Ovary (tissue), 3 donors: ENCODE measurements at regions not wholly inside any gene's neighbourhood (a gene's known extent, or its start where the extent isn't known, plus 50 kb on each side); places are given as distances from the start of the nearest gene placed in this dataset.
"Not testable (repeated sequence)": the region's sequence is repeated elsewhere in the genome, so short reads cannot be mapped to it uniquely, and the experiment has no call there.

Source experiments
- POLR2A ChIP-seq: fragments of 450-650 bp; IDR thresholded peaks from one replicate; pipeline ENCODE4 v1.6.1; 2017; ENCODE audit warnings: antibody characterized with exemption, mild to moderate bottlenecking, moderate library complexity
- TF ChIP-seq, protein P1 (sequence below), 3 donors: fragments of 450-650 bp in 2 of 3; fragments of 200-600 bp in 1 of 3; IDR thresholded peaks; one replicate each; pipeline versions ENCODE4 v1.5.1 to v1.8.0; 2016 to 2022; ENCODE audit warnings: antibody characterized with exemption in 3 of 3, mild to moderate bottlenecking in 1 of 3
- donor health status: DM: no; HTN: no; CAD: no.

DNA sequence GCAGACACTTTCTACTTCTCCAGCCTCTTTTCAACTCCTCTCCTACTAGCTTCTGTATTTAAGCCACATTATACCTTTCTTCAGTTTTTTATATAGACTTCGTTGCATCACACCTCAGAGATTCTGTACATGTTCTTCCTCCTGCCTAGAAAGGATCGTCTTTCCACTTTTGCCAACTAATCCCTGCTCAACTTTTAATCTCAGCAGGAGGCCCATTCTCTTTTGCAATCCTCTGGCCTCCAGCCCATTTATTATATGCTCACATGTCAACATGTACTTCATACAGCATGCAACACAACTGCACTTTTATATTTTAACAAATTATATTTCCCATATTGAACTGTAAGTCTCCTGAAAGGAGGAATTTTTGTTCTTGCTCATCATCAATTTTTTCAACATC is 476.5 kb upstream of the SMIM31 start:
- TF ChIP-seq, protein P1, sequence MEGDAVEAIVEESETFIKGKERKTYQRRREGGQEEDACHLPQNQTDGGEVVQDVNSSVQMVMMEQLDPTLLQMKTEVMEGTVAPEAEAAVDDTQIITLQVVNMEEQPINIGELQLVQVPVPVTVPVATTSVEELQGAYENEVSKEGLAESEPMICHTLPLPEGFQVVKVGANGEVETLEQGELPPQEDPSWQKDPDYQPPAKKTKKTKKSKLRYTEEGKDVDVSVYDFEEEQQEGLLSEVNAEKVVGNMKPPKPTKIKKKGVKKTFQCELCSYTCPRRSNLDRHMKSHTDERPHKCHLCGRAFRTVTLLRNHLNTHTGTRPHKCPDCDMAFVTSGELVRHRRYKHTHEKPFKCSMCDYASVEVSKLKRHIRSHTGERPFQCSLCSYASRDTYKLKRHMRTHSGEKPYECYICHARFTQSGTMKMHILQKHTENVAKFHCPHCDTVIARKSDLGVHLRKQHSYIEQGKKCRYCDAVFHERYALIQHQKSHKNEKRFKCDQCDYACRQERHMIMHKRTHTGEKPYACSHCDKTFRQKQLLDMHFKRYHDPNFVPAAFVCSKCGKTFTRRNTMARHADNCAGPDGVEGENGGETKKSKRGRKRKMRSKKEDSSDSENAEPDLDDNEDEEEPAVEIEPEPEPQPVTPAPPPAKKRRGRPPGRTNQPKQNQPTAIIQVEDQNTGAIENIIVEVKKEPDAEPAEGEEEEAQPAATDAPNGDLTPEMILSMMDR (IDR thresholded peaks at IDR 0.05) = not testable (repeated sequence)
- TF ChIP-seq POLR2A = not testable (repeated sequence)
